ENCODE measurements at regions not wholly inside any gene's neighbourhood (a gene's known extent, or its start where the extent isn't known, plus 50 kb on each side); places are given as distances from the start of the nearest gene placed in this dataset.

GRCh38 chr4:165780735-165781134 is 92.3 kb upstream of the TLL1 start:
- no peak for ATAC-seq
- in situ Hi-C loops (cut with HindIII; ENCODE audit: extremely low pct_ligation_motif_present, low pct_unique_long_range_greater_than_20kb) = no loop called here
- Histone ChIP-seq H3K4me2 (ENCODE audit: low read depth, low read length) (no peak overlapping the region), H3K4me3 (replicated peaks in 1 of 3; ENCODE audit: insufficient read depth in 1 of 3, low read depth in 2 of 3, low read length in 3 of 3) (no peak overlapping the region), H3K9ac (ENCODE audit: insufficient read depth, low read depth, low read length) (no peak overlapping the region), H3K9me3 (ENCODE audit: low read length) (no peaks in the 10 kb centered on the region), H3K36me3 (replicated peaks in 1 of 2; ENCODE audit: control insufficient read depth in 1 of 2, insufficient read depth in 2 of 2, low read length in 2 of 2) (no peaks in the 10 kb centered on the region), H3K79me2 (ENCODE audit: insufficient read depth, low read length) (no peaks in the 10 kb centered on the region), H3K4me1 (ENCODE audit: insufficient read depth, low read length) (no peaks in the 10 kb centered on the region), H2AFZ (ENCODE audit: low read length) (no peak overlapping the region), H3K27ac (ENCODE audit: extremely low read length, insufficient read depth, low read length) (no peak overlapping the region), H3K27me3 (ENCODE audit: control insufficient read depth in 1 of 2, insufficient read depth in 2 of 2, low read length in 2 of 2) (no peaks in the 10 kb centered on the region), H4K20me1 (ENCODE audit: insufficient read depth, low read length) (no peaks in the 10 kb centered on the region)
- no TSS peak for BruUV-seq (replicated peaks)
- POLR2A ChIA-PET = no interaction called here
- CTCF ChIA-PET (ENCODE audit: low intra/inter-chr PET ratio, low total read pairs) = no interaction called here
- 3% methylated on average over 1 of the region's 1 CpG for WGBS (ENCODE audit: low lambda C conversion rate)
- no peak for FAIRE-seq
- intact Hi-C loops (cut with micrococcal nuclease; ENCODE audit: unreplicated experiment) = no loop called here
- DNase-seq (ENCODE audit: low spot score) = no peak
- no peak for TF ChIP-seq NFE2L1 (CRISPR knock-in tag; IDR thresholded peaks at IDR 0.05; ENCODE audit: borderline replicate concordance)
- no peak for TF ChIP-seq MNT (IDR thresholded peaks at IDR 0.05)
- no peak for TF ChIP-seq FOXO1 (CRISPR knock-in tag; IDR thresholded peaks at IDR 0.05)
- no peak for TF ChIP-seq NRL (CRISPR knock-in tag; IDR thresholded peaks at IDR 0.05; ENCODE audit: borderline replicate concordance)
- TF ChIP-seq ZNF446 (CRISPR knock-in tag; IDR thresholded peaks at IDR 0.05) = no peak
- no peak for TF ChIP-seq REST (IDR thresholded peaks at IDR 0.05; ENCODE audit: borderline replicate concordance in 1 of 2, low read depth in 1 of 2, low read length in 2 of 2)
- TF ChIP-seq THAP7 (CRISPR knock-in tag; IDR thresholded peaks at IDR 0.05) = no peak
- no peak for TF ChIP-seq RNF219 (CRISPR knock-in tag; IDR thresholded peaks at IDR 0.05)
- no peak for TF ChIP-seq POLR2AphosphoS2 (IDR thresholded peaks at IDR 0.05; ENCODE audit: low read depth, low read length)
- TF ChIP-seq THYN1 (CRISPR knock-in tag; IDR thresholded peaks at IDR 0.05; ENCODE audit: borderline replicate concordance, low read depth) = no peak
- TF ChIP-seq ZBTB33 (CRISPR knock-in tag; IDR thresholded peaks at IDR 0.05) = no peak
- TF ChIP-seq ZSCAN31 (CRISPR knock-in tag; IDR thresholded peaks at IDR 0.05; ENCODE audit: low read depth) = no peak
- TF ChIP-seq ZSCAN21 (CRISPR knock-in tag; IDR thresholded peaks at IDR 0.05; ENCODE audit: borderline replicate concordance) = no peak
- no peak for TF ChIP-seq ISL2 (CRISPR knock-in tag; IDR thresholded peaks at IDR 0.05)
- TF ChIP-seq CBFB (CRISPR knock-in tag; IDR thresholded peaks at IDR 0.05) = no peak
- TF ChIP-seq RCOR2 (CRISPR knock-in tag; IDR thresholded peaks at IDR 0.05) = no peak
